Keratinocyte (primary cell): ENCODE measurements at regions not wholly inside any gene's neighbourhood (a gene's known extent, or its start where the extent isn't known, plus 50 kb on each side); places are given as distances from the start of the nearest gene placed in this dataset.

Experiments used
- DNase-seq: peaks from one replicate; pipeline ENCODE4 v3.0.0-alpha.2; 2011; ENCODE audit warnings: low read depth, missing footprints, low spot score
- FAIRE-seq: peaks from 2 replicates; lab custom pipeline; 2011; peaks lifted over from hg19 to GRCh38; lab: Jason Lieb, UNC
- H2AFZ ChIP-seq: 2 replicates; pipeline ENCODE4 v1.6.0; 2012; ENCODE audit warnings: low read length, control low read depth, inconsistent platforms; ENCODE audit not compliant: control insufficient read depth
- H3K27ac ChIP-seq: 2 replicates; pipeline ENCODE4 v1.5.1; 2011; ENCODE audit warnings: low read length; ENCODE audit not compliant: control insufficient read depth, insufficient read depth
- H3K27me3 ChIP-seq: 3 replicates; pipeline ENCODE4 v1.6.0; 2011; ENCODE audit warnings: low read length; ENCODE audit not compliant: control insufficient read depth, insufficient read depth; ENCODE audit errors: extremely low read depth
- H3K36me3 ChIP-seq, 2 experiments: 2 replicates in 1 of 2; 3 replicates in 1 of 2; pipeline ENCODE4 v1.5.1; 2011; ENCODE audit warnings: low read length in 2 of 2, mild to moderate bottlenecking in 1 of 2; ENCODE audit not compliant: control insufficient read depth in 2 of 2, insufficient read depth in 2 of 2; ENCODE audit errors: extremely low read depth in 1 of 2
- H3K4me1 ChIP-seq: 3 replicates; pipeline ENCODE4 v1.5.1; 2011; ENCODE audit warnings: low read length; ENCODE audit not compliant: control insufficient read depth, insufficient read depth; ENCODE audit errors: extremely low read depth
- H3K4me2 ChIP-seq: 3 replicates; pipeline ENCODE4 v1.6.0; 2011; ENCODE audit warnings: low read depth, low read length; ENCODE audit not compliant: control insufficient read depth, insufficient read depth; ENCODE audit errors: extremely low read depth
- H3K4me3 ChIP-seq, 3 experiments: fragments of 200-600 bp in 1 of 3; sonication (generic) in 1 of 3; 2 replicates in 2 of 3; 3 replicates in 1 of 3; pipeline ENCODE4 v1.5.1; 2011 to 2016; ENCODE audit warnings: low read length in 3 of 3, mild to moderate bottlenecking in 3 of 3, control low read depth in 2 of 3, inconsistent platforms in 1 of 3, low read depth in 1 of 3, mixed read lengths in 1 of 3, mixed run types in 1 of 3, moderate library complexity in 1 of 3; ENCODE audit not compliant: control insufficient read depth in 2 of 3, insufficient read depth in 2 of 3; ENCODE audit errors: extremely low read depth in 1 of 3
- H3K79me2 ChIP-seq: 2 replicates; pipeline ENCODE4 v1.6.0; 2012; ENCODE audit warnings: low read length; ENCODE audit not compliant: control insufficient read depth, insufficient read depth
- H3K9ac ChIP-seq: 3 replicates; pipeline ENCODE4 v1.6.0; 2011; ENCODE audit warnings: low read length; ENCODE audit not compliant: control insufficient read depth, insufficient read depth; ENCODE audit errors: extremely low read depth
- H3K9me1 ChIP-seq: 3 replicates; pipeline ENCODE4 v1.6.0; 2011; ENCODE audit warnings: low read length; ENCODE audit not compliant: control insufficient read depth, insufficient read depth; ENCODE audit errors: extremely low read depth
- H3K9me3 ChIP-seq: 2 replicates; pipeline ENCODE4 v1.5.1; 2012; ENCODE audit warnings: low read depth, low read length; ENCODE audit not compliant: control insufficient read depth
- H4K20me1 ChIP-seq: 3 replicates; pipeline ENCODE4 v1.6.0; 2011; ENCODE audit warnings: low read length; ENCODE audit not compliant: control insufficient read depth, insufficient read depth; ENCODE audit errors: extremely low read depth
- EZH2 ChIP-seq: IDR thresholded peaks from one replicate; pipeline ENCODE4 v1.6.1; 2012; ENCODE audit warnings: inconsistent platforms, mild to moderate bottlenecking, low read length, moderate library complexity
- dilution Hi-C: fragments of 300-500 bp; cut with MboI; formaldehyde crosslinking; loops from one replicate; pipeline ENCODE4 v1.7.0; 2020; ENCODE audit warnings: low sequenced_read_pairs; ENCODE audit not compliant: extremely low pct_ligation_motif_present
- TF ChIP-seq, protein P1 (sequence below), 3 experiments: IDR thresholded peaks in 1 of 3; conservative IDR thresholded peaks in 1 of 3; optimal IDR thresholded peaks in 1 of 3; 2 replicates in 2 of 3; 3 replicates in 1 of 3; pipeline versions ENCODE3 to v1.5.1; 2011; ENCODE audit warnings: low read length in 3 of 3, mild to moderate bottlenecking in 3 of 3, moderate library complexity in 2 of 3, control low read depth in 1 of 3, inconsistent platforms in 1 of 3; ENCODE audit not compliant: insufficient read depth in 2 of 3; ENCODE audit errors: extremely low read depth in 1 of 3

DNA sequence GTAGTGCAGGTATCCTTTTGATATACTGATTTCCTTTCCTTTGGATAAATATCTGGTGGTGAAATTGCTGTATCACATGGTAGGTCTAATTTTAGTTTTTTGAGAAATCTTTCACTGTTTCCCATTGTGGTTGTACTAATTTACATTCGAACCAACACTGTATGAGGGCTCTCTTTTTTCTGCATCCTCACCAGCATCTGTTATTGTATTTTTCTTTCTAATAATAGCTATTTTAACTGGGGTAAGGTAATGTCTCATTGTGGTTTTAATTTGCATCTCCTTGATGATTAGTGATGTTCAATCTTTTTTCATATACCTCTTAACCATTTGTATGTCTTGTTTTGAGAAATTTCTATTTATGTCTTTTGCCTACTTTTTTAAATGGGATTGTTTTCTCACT is 335.4 kb upstream of the MTPN start:
- Histone ChIP-seq H3K4me2 (no peak overlapping the region), H3K27ac (no peak overlapping the region), H3K36me3 (no peaks in the 10 kb centered on the region), H3K4me1 (no peaks in the 10 kb centered on the region), H3K79me2 (no peaks in the 10 kb centered on the region), H3K27me3 (no peaks in the 10 kb centered on the region), H3K9ac (no peak overlapping the region), H2AFZ (no peak overlapping the region), H3K9me1 (no peaks in the 10 kb centered on the region), H3K4me3 (no peak overlapping the region), H3K9me3 (no peaks in the 10 kb centered on the region), H4K20me1 (no peaks in the 10 kb centered on the region)
- dilution Hi-C loops = no loop called here
- FAIRE-seq = no peak
- TF ChIP-seq EZH2 = no peak
- TF ChIP-seq, protein P1, sequence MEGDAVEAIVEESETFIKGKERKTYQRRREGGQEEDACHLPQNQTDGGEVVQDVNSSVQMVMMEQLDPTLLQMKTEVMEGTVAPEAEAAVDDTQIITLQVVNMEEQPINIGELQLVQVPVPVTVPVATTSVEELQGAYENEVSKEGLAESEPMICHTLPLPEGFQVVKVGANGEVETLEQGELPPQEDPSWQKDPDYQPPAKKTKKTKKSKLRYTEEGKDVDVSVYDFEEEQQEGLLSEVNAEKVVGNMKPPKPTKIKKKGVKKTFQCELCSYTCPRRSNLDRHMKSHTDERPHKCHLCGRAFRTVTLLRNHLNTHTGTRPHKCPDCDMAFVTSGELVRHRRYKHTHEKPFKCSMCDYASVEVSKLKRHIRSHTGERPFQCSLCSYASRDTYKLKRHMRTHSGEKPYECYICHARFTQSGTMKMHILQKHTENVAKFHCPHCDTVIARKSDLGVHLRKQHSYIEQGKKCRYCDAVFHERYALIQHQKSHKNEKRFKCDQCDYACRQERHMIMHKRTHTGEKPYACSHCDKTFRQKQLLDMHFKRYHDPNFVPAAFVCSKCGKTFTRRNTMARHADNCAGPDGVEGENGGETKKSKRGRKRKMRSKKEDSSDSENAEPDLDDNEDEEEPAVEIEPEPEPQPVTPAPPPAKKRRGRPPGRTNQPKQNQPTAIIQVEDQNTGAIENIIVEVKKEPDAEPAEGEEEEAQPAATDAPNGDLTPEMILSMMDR (optimal IDR thresholded peaks at IDR 0.05 in 1 of 3, IDR thresholded peaks at IDR 0.05 in 1 of 3, conservative IDR thresholded peaks at IDR 0.05 in 1 of 3; ENCODE audit: extremely low read depth in 1 of 3, insufficient read depth in 2 of 3, low read length in 3 of 3) = no peak
- DNase-seq = no peak

DNA sequence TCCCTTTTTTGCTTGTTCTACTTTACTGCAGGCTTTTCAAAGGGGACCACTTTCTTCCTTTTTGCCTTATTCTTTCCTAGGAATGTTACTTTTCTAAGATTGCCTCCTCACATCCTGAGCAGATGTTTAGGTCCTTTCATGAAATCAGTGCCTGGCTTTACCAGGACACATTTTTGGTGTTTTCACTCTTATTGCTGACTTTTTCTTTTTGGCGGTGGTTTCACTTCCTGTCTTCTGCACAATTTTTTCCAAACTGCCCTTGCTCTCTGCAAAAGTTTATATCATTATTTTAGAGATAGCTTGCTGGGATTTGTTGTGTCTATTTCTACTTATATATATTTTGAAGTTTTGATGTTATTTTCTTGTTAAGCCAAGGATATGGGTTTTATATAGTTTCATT is 332.2 kb upstream of the MTPN start:
- Histone ChIP-seq H3K4me2 (no peak overlapping the region), H2AFZ (no peak overlapping the region), H3K9me1 (no peaks in the 10 kb centered on the region), H3K9me3 (no peaks in the 10 kb centered on the region), H3K36me3 (no peaks in the 10 kb centered on the region), H3K27ac (no peak overlapping the region), H3K9ac (no peak overlapping the region), H3K4me3 (no peak overlapping the region), H3K27me3 (no peaks in the 10 kb centered on the region), H3K4me1 (no peaks in the 10 kb centered on the region), H4K20me1 (no peaks in the 10 kb centered on the region), H3K79me2 (no peaks in the 10 kb centered on the region)
- dilution Hi-C loops = no loop called here
- no peak for FAIRE-seq
- DNase-seq = no peak
- no peak for TF ChIP-seq EZH2
- TF ChIP-seq, protein P1 (optimal IDR thresholded peaks at IDR 0.05 in 1 of 3, IDR thresholded peaks at IDR 0.05 in 1 of 3, conservative IDR thresholded peaks at IDR 0.05 in 1 of 3; ENCODE audit: extremely low read depth in 1 of 3, insufficient read depth in 2 of 3, low read length in 3 of 3) = no peak
